Endothelial cell of umbilical vein (primary cell): ENCODE measurements at regions not wholly inside any gene's neighbourhood (a gene's known extent, or its start where the extent isn't known, plus 50 kb on each side); places are given as distances from the start of the nearest gene placed in this dataset.

Experiments used
- EZH2 ChIP-seq: IDR thresholded peaks from 2 replicates; pipeline ENCODE4 v1.6.1; 2012; ENCODE audit warnings: borderline replicate concordance, low read depth, mild to moderate bottlenecking, moderate library complexity, low read length, inconsistent platforms; ENCODE audit not compliant: severe bottlenecking
- POLR2A ChIP-seq: IDR thresholded peaks from 2 replicates; pipeline ENCODE4 v1.6.1; 2012; ENCODE audit warnings: low read depth, mild to moderate bottlenecking, control low read depth, low read length
- POLR2AphosphoS5 ChIP-seq: IDR thresholded peaks from 2 replicates; pipeline ENCODE4 v1.6.1; 2012; ENCODE audit warnings: low read depth, mild to moderate bottlenecking, control low read depth, low read length, moderate library complexity; ENCODE audit not compliant: insufficient read depth
- TF ChIP-seq, protein P1 (sequence below), 2 donors: IDR thresholded peaks; 1 replicate in 1 of 2; 2 replicates in 1 of 2; pipeline ENCODE4 v1.5.1; 2011; ENCODE audit warnings: low read length in 2 of 2, mild to moderate bottlenecking in 2 of 2, moderate library complexity in 2 of 2, control low read depth in 1 of 2, inconsistent platforms in 1 of 2, low read depth in 1 of 2; ENCODE audit not compliant: insufficient read depth in 1 of 2; ENCODE audit errors: extremely low read depth in 1 of 2

DNA sequence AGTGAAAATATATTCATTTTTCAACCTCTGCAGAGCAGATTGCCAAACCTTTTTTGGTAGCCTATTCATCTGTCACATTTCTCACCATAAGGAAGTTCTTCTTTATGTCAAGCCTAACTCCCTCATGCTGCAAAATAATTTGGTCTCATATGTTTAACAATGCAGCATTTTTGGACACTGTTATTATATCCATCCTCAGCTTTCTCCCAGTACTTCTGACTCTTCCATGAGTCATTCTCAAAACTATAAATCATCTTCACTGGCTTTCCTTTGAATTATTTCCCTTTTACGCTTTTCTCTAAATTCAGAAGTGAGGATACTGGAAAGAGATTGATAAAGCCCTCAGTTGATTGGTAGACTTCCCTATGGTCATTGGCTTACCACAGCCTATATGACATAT, 192.2 kb downstream of the TPBG start:
- TF ChIP-seq, protein P1, sequence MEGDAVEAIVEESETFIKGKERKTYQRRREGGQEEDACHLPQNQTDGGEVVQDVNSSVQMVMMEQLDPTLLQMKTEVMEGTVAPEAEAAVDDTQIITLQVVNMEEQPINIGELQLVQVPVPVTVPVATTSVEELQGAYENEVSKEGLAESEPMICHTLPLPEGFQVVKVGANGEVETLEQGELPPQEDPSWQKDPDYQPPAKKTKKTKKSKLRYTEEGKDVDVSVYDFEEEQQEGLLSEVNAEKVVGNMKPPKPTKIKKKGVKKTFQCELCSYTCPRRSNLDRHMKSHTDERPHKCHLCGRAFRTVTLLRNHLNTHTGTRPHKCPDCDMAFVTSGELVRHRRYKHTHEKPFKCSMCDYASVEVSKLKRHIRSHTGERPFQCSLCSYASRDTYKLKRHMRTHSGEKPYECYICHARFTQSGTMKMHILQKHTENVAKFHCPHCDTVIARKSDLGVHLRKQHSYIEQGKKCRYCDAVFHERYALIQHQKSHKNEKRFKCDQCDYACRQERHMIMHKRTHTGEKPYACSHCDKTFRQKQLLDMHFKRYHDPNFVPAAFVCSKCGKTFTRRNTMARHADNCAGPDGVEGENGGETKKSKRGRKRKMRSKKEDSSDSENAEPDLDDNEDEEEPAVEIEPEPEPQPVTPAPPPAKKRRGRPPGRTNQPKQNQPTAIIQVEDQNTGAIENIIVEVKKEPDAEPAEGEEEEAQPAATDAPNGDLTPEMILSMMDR (IDR thresholded peaks at IDR 0.05; ENCODE audit: extremely low read depth in 1 of 2, insufficient read depth in 1 of 2, low read depth in 1 of 2, low read length in 2 of 2) = no peak
- TF ChIP-seq EZH2 (no peak), POLR2AphosphoS5 (no peak), POLR2A (no peak)
